Tibial artery (tissue), 4 donors: ENCODE measurements at regions not wholly inside any gene's neighbourhood (a gene's known extent, or its start where the extent isn't known, plus 50 kb on each side); places are given as distances from the start of the nearest gene placed in this dataset.

Source experiments
- DNase-seq, 2 donors: peaks; one replicate each; pipeline ENCODE4 v3.0.0-alpha.2; 2019
- H3K27ac ChIP-seq, 2 donors: fragments of 200-600 bp; sonication (generic) in 1 of 2; 1 replicate in 1 of 2; 2 replicates in 1 of 2; pipeline ENCODE4 v1.5.1; 2018 to 2019; ENCODE audit warnings: mild to moderate bottlenecking in 1 of 2
- H3K27me3 ChIP-seq, 2 donors: fragments of 200-600 bp; sonication (generic) in 1 of 2; one replicate each; pipeline versions ENCODE4 v1.5.1 to v1.6.0; 2016 to 2019
- H3K36me3 ChIP-seq, 3 donors: fragments of 200-600 bp; sonication (generic) in 2 of 3; one replicate each; pipeline ENCODE4 v1.5.1; 2016 to 2019; ENCODE audit warnings: mild to moderate bottlenecking in 2 of 3
- H3K4me1 ChIP-seq, 4 donors: fragments of 200-600 bp; sonication (generic) in 2 of 4; 1 replicate in 3 of 4; 2 replicates in 1 of 4; pipeline ENCODE4 v1.5.1; 2016 to 2019
- H3K4me3 ChIP-seq, 2 donors: fragments of 200-600 bp; sonication (generic) in 1 of 2; 1 replicate in 1 of 2; 2 replicates in 1 of 2; pipeline ENCODE4 v1.5.1; 2018 to 2019; ENCODE audit warnings: mild to moderate bottlenecking in 2 of 2
- H3K9me3 ChIP-seq, 3 donors: fragments of 200-600 bp; sonication (generic) in 1 of 3; one replicate each; pipeline ENCODE4 v1.5.1; 2016 to 2019
- CTCF ChIP-seq, 2 experiments: fragments of 200-600 bp in 1 of 2; fragments of 450-650 bp in 1 of 2; IDR thresholded peaks; one replicate each; pipeline ENCODE4 v1.5.1; 2017 to 2019; ENCODE audit warnings: antibody characterized with exemption in 2 of 2, mild to moderate bottlenecking in 1 of 2, moderate library complexity in 1 of 2
- intact Hi-C: fragments of 100-400 bp; cut with DNase I; formaldehyde crosslinking; loops from one replicate; pipeline ENCODE4 v1.15.0; 2023; ENCODE audit warnings: low total_unique reads

- H3K4me3 ChIP-seq, result no peak overlapping the region
- peaks cover 0 to 41% (median 20%) of the 10 kb centered on the region in 4 donors for H3K4me1 ChIP-seq
- no peaks in the 10 kb centered on the region for H3K27me3 ChIP-seq
- DNase-seq, result no peak
- H3K36me3 ChIP-seq, result no peaks in the 10 kb centered on the region
- no peaks in the 10 kb centered on the region for H3K9me3 ChIP-seq
- peak overlapping the region; percentile 77 to 88 for H3K27ac ChIP-seq
- no peak for TF ChIP-seq CTCF (IDR thresholded peaks at IDR 0.05)
- intact Hi-C loops, result loop anchor here (10.0 kb wide), 1 partner anchor 775 kb away; no protein-coding TSS in a partner anchor
These were observed 290.1 kb upstream of the MPDZ start for GRCh38 chr9:13569602-13570067.

GRCh38 chr9:13568841-13569601 lies 289.5 kb upstream of the MPDZ start:
- H3K27me3 ChIP-seq, result no peaks in the 10 kb centered on the region
- peak overlapping the region; percentile 39 to 41 for H3K4me3 ChIP-seq
- H3K4me1 ChIP-seq, result peaks cover 0 to 41% (median 20%) of the 10 kb centered on the region in 4 donors
- DNase-seq, result no peak
- intact Hi-C loops, result loop anchor here (10.0 kb wide), 1 partner anchor 776 kb away; no protein-coding TSS in a partner anchor
- no peak for TF ChIP-seq CTCF (IDR thresholded peaks at IDR 0.05)
- H3K9me3 ChIP-seq, result no peaks in the 10 kb centered on the region
- peak overlapping the region; percentile 77 to 88 for H3K27ac ChIP-seq
- no peaks in the 10 kb centered on the region for H3K36me3 ChIP-seq

GRCh38 chr9:13568405-13568804 lies 288.9 kb upstream of the MPDZ start:
- H3K4me3 ChIP-seq, result peak overlapping the region; percentile 39 to 41
- peaks cover 0 to 41% (median 20%) of the 10 kb centered on the region in 4 donors for H3K4me1 ChIP-seq
- intact Hi-C loops, result loop anchor here (10.0 kb wide), 1 partner anchor 776 kb away; no protein-coding TSS in a partner anchor
- no peaks in the 10 kb centered on the region for H3K27me3 ChIP-seq
- no peaks in the 10 kb centered on the region for H3K36me3 ChIP-seq
- peak overlapping the region; percentile 77 to 88 for H3K27ac ChIP-seq
- H3K9me3 ChIP-seq, result no peaks in the 10 kb centered on the region
- no peak for TF ChIP-seq CTCF (IDR thresholded peaks at IDR 0.05)
- no peak for DNase-seq

GRCh38 chr9:13567833-13568232 lies 288.3 kb upstream of the MPDZ start:
- no peaks in the 10 kb centered on the region for H3K9me3 ChIP-seq
- H3K4me3 ChIP-seq, result peak overlapping the region; percentile 39 to 41
- no peaks in the 10 kb centered on the region for H3K36me3 ChIP-seq
- no peaks in the 10 kb centered on the region for H3K27me3 ChIP-seq
- TF ChIP-seq CTCF (IDR thresholded peaks at IDR 0.05), result no peak
- DNase-seq, result no peak
- H3K4me1 ChIP-seq, result peaks cover 0 to 41% (median 20%) of the 10 kb centered on the region in 4 donors
- intact Hi-C loops, result loop anchor here (10.0 kb wide), 1 partner anchor 777 kb away; no protein-coding TSS in a partner anchor
- peak overlapping the region; percentile 77 to 88 for H3K27ac ChIP-seq

GRCh38 chr9:13557746-13558145 lies 278.3 kb upstream of the MPDZ start:
- intact Hi-C loops, result no loop called here
- H3K27ac ChIP-seq, result no peak overlapping the region
- no peak for DNase-seq
- H3K4me3 ChIP-seq, result no peak overlapping the region
- no peaks in the 10 kb centered on the region for H3K36me3 ChIP-seq
- TF ChIP-seq CTCF (IDR thresholded peaks at IDR 0.05), result no peak
- no peaks in the 10 kb centered on the region for H3K27me3 ChIP-seq
- no peaks in the 10 kb centered on the region for H3K4me1 ChIP-seq
- no peaks in the 10 kb centered on the region for H3K9me3 ChIP-seq
